GM13977 (cell line): ENCODE measurements at regions not wholly inside any gene's neighbourhood (a gene's known extent, or its start where the extent isn't known, plus 50 kb on each side); places are given as distances from the start of the nearest gene placed in this dataset.

Source experiments
- DNase-seq: peaks from one replicate; pipeline ENCODE4 v3.0.0; 2012; ENCODE audit warnings: low spot score
- in situ Hi-C: fragments of 300-500 bp; cut with MboI; formaldehyde crosslinking; loops from one replicate; pipeline ENCODE4 v1.12.0; 2022; ENCODE audit warnings: low sequenced_read_pairs, low pct_unique_long_range_greater_than_20kb, mixed read lengths, inconsistent platforms; ENCODE audit not compliant: unreplicated experiment
- TF ChIP-seq, protein P1 (sequence below): IDR thresholded peaks from 2 replicates; pipeline ENCODE4 v1.5.1; 2012; ENCODE audit warnings: mild to moderate bottlenecking, control low read depth; ENCODE audit not compliant: insufficient read depth; ENCODE audit errors: extremely low read depth, missing control alignments

DNA sequence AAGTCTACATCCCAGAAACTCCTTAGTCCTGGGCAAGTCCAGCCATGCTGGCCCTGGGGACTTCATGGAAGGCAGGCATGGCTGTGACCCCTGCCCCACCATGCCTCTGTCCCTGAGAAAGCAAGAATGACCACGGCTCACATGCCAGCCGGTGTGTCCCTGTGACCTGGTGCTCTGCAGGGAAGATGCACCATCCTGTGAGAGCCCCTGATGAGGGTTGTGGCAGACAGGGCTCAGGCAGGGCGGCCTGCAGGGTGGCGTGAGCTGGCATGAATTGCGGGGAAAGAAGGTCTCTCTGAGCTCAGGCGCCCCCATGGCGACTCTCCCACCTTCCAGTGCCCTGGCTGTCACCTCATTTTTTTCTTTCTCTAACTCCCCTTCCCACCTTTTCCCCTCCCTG, 260.3 kb downstream of the RBFOX3 start:
- in situ Hi-C loops, result no loop called here
- no peak for DNase-seq
- TF ChIP-seq, protein P1, sequence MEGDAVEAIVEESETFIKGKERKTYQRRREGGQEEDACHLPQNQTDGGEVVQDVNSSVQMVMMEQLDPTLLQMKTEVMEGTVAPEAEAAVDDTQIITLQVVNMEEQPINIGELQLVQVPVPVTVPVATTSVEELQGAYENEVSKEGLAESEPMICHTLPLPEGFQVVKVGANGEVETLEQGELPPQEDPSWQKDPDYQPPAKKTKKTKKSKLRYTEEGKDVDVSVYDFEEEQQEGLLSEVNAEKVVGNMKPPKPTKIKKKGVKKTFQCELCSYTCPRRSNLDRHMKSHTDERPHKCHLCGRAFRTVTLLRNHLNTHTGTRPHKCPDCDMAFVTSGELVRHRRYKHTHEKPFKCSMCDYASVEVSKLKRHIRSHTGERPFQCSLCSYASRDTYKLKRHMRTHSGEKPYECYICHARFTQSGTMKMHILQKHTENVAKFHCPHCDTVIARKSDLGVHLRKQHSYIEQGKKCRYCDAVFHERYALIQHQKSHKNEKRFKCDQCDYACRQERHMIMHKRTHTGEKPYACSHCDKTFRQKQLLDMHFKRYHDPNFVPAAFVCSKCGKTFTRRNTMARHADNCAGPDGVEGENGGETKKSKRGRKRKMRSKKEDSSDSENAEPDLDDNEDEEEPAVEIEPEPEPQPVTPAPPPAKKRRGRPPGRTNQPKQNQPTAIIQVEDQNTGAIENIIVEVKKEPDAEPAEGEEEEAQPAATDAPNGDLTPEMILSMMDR, result no peak

- DNase-seq, result no peak
- in situ Hi-C loops, result no loop called here
- TF ChIP-seq, protein P1, result no peak
These were observed 261.1 kb downstream of the RBFOX3 start for GRCh38 chr17:79349506-79350400.

GRCh38 chr17:79342376-79342775, 267.8 kb downstream of the ENGASE start:
- in situ Hi-C loops, result no loop called here
- no peak for DNase-seq

GRCh38 chr17:79341816-79342215, 267.2 kb downstream of the ENGASE start:
- DNase-seq, result no peak
- in situ Hi-C loops, result no loop called here
- TF ChIP-seq, protein P1, result no peak

More at GRCh38 chr17:79342376-79342775, 267.8 kb downstream of the ENGASE start:
- TF ChIP-seq, protein P1, result no peak

DNA sequence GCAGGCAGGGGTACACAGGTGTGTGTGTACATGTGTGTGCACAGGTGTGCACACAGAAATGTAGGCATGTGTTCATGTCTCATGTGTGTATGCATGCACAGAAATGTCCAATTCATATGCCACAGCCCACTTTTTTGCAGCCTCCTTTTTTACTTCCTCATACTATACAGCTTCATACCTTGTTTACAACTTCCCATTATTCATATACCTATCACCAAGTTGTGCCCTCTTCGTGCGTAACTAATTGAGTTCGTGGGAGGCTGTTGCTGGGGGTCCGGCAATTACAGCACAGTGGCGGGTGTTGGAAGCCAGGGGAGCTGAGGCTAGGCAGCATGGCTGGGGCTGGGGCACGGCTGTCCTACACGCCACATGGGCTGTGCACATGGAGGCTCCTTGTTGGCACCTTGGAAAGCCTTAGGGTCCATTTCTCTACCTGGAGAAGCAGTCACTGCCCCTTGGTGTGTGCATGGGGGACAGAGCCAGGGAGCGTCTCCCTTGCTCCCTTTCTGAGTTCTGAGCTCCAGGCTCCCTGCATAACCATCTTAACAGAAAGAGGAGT, 266.7 kb downstream of the ENGASE start:
- in situ Hi-C loops, result no loop called here
- TF ChIP-seq, protein P1, result no peak
- DNase-seq, result no peak

- in situ Hi-C loops, result no loop called here
- TF ChIP-seq, protein P1, result no peak
- DNase-seq, result peak; percentile 82
These were observed 266.0 kb downstream of the ENGASE start for GRCh38 chr17:79340333-79341221.
